ENCODE measurements at regions not wholly inside any gene's neighbourhood (a gene's known extent, or its start where the extent isn't known, plus 50 kb on each side); places are given as distances from the start of the nearest gene placed in this dataset.
A peak's percentile ranks its signal among the peaks of the same experiment; 100 is the strongest.

DNA sequence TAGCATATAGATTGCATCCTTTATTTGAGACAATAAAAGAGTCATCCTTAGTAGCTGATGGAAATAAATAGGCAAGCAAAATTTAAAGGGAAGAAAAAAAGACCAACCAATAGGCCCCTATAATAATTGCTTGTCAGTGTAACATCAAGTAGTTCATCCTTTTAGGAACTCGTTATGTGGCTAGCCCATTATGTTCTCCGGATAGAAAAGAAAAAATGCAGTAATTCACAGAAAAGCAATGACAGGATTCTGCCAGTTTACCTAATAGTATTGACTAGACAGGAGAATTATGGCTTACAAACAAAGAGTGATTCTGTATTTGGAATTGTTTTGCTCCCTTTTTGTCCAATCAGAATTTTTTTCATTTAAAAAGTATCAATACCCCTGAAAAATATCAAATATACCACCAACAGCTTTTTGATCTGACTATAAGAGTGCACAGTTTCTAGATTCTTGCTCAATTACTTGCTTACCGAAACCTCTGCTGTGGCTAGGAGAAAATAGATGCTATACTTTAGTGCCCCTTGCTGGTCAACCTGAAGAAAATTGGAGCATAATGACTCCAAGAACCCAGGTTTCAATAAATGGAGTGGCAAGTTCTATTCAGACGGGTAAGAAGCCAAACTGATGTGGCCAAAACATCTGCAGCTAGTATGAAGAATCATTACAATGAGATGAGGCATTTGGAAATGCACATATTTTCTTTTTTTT, 91.5 kb upstream of the SASH1 start:
- intact Hi-C loops (cut with micrococcal nuclease) = loop anchor here (1.0 kb wide), 3 partner anchors 74 to 742 kb away; no protein-coding TSS in a partner anchor
- H3K9me3 ChIP-seq (ENCODE audit: control insufficient read depth, insufficient read depth, low read length) = no peaks in the 10 kb centered on the region
- no TSS peak for BruUV-seq (replicated peaks)
- H3K23ac ChIP-seq (ENCODE audit: low read depth, low read length) = no peak overlapping the region
- no peak overlapping the region for H2BK15ac ChIP-seq (ENCODE audit: low read depth, low read length)
- no peak overlapping the region for H2BK5ac ChIP-seq (ENCODE audit: low read depth, low read length, poor library complexity, severe bottlenecking)
- DNase-seq (peak; percentile 80), ATAC-seq (ENCODE audit: low read depth) (peak; percentile 86)
- dilution Hi-C loops (cut with HindIII; ENCODE audit: low sequenced_read_pairs, unreplicated experiment) = no loop called here
- H3K4me3 ChIP-seq (ENCODE audit: insufficient read depth, low read depth, low read length) = no peak overlapping the region
- no peak overlapping the region for H3K18ac ChIP-seq (ENCODE audit: low read depth, low read length)
- no CpG with 5 or more reads among the region's 4 CpGs for WGBS, 2 experiments (ENCODE audit: extremely low coverage in 2 of 2, insufficient read length in 1 of 2)
- H3K56ac ChIP-seq (ENCODE audit: extremely low read depth, insufficient read depth, low read length) = no peak overlapping the region
- no peak overlapping the region for H3K4me2 ChIP-seq (ENCODE audit: low read depth, low read length)
- H2BK120ac ChIP-seq (ENCODE audit: low read depth, low read length) = no peak overlapping the region
- no peak overlapping the region for H2AK9ac ChIP-seq (replicated peaks; ENCODE audit: low read depth, low read length, poor library complexity)
- H4K8ac ChIP-seq (ENCODE audit: low read depth in 2 of 2, low read length in 2 of 2) = no peak overlapping the region
- in situ Hi-C loops (cut with MboI; ENCODE audit: low sequenced_read_pairs) = no loop called here
- H4K5ac ChIP-seq (ENCODE audit: low read depth, low read length) = no peak overlapping the region
- no peak overlapping the region for H3K14ac ChIP-seq (replicated peaks; ENCODE audit: low read depth, low read length)
- no peaks in the 10 kb centered on the region for H3K79me1 ChIP-seq (ENCODE audit: low read depth in 1 of 2, low read length in 2 of 2)
- no peak overlapping the region for H4K91ac ChIP-seq (ENCODE audit: insufficient read depth, low read depth, low read length)
- no peak overlapping the region for H2BK20ac ChIP-seq (ENCODE audit: low read depth, low read length)
- no peaks in the 10 kb centered on the region for H4K20me1 ChIP-seq (ENCODE audit: insufficient read depth, low read length)
- H3K9ac ChIP-seq (ENCODE audit: low read depth, low read length) = no peak overlapping the region
- H3K9me1 ChIP-seq (ENCODE audit: insufficient read depth, low read length) = no peaks in the 10 kb centered on the region
- CTCF ChIA-PET = interaction anchor here (0.5 to 1.9 kb wide), 8 partner anchors 9 to 986 kb away, joined by 3 to 12 read pairs (median 4); no protein-coding TSS in a partner anchor
- POLR2A ChIA-PET (ENCODE audit: unreplicated experiment) = no interaction called here
- no peaks in the 10 kb centered on the region for H3K27me3 ChIP-seq (ENCODE audit: control insufficient read depth, insufficient read depth, low read length)
- H3K36me3 ChIP-seq (ENCODE audit: control insufficient read depth, insufficient read depth, low read length) = no peaks in the 10 kb centered on the region
- TF ChIP-seq SMC3 (IDR thresholded peaks at IDR 0.05; ENCODE audit: low read depth, low read length) (peak; percentile 74), NFE2L2 (IDR thresholded peaks at IDR 0.05; ENCODE audit: low read depth, low read length) (no peak), RFX5 (IDR thresholded peaks at IDR 0.05; ENCODE audit: low read depth, low read length) (no peak), POLR2A (IDR thresholded peaks at IDR 0.05; ENCODE audit: low read depth, low read length) (no peak), FOS (IDR thresholded peaks at IDR 0.05; ENCODE audit: low read depth, low read length) (no peak), CEBPB (IDR thresholded peaks at IDR 0.05; ENCODE audit: low read depth, low read length) (peak; percentile 77), BHLHE40 (IDR thresholded peaks at IDR 0.05; ENCODE audit: low read depth, low read length) (no peak), RCOR1 (IDR thresholded peaks at IDR 0.05; ENCODE audit: insufficient replicate concordance, low read length) (no peak), CHD1 (IDR thresholded peaks at IDR 0.05; ENCODE audit: low read depth, low read length) (no peak), RAD21 (IDR thresholded peaks at IDR 0.05; ENCODE audit: low read length) (peak; percentile 82), MAFK (IDR thresholded peaks at IDR 0.05; ENCODE audit: low read depth, low read length) (no peak)
- TF ChIP-seq, protein P1, sequence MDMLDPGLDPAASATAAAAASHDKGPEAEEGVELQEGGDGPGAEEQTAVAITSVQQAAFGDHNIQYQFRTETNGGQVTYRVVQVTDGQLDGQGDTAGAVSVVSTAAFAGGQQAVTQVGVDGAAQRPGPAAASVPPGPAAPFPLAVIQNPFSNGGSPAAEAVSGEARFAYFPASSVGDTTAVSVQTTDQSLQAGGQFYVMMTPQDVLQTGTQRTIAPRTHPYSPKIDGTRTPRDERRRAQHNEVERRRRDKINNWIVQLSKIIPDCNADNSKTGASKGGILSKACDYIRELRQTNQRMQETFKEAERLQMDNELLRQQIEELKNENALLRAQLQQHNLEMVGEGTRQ (IDR thresholded peaks at IDR 0.05; ENCODE audit: low read depth, low read length) = no peak
- TF ChIP-seq, protein P2, sequence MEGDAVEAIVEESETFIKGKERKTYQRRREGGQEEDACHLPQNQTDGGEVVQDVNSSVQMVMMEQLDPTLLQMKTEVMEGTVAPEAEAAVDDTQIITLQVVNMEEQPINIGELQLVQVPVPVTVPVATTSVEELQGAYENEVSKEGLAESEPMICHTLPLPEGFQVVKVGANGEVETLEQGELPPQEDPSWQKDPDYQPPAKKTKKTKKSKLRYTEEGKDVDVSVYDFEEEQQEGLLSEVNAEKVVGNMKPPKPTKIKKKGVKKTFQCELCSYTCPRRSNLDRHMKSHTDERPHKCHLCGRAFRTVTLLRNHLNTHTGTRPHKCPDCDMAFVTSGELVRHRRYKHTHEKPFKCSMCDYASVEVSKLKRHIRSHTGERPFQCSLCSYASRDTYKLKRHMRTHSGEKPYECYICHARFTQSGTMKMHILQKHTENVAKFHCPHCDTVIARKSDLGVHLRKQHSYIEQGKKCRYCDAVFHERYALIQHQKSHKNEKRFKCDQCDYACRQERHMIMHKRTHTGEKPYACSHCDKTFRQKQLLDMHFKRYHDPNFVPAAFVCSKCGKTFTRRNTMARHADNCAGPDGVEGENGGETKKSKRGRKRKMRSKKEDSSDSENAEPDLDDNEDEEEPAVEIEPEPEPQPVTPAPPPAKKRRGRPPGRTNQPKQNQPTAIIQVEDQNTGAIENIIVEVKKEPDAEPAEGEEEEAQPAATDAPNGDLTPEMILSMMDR (conservative IDR thresholded peaks at IDR 0.05; ENCODE audit: low read depth, low read length) = peak; percentile 62
- H2AFZ ChIP-seq (replicated peaks; ENCODE audit: low read length, poor library complexity) = no peak overlapping the region
- no peak overlapping the region for H2AK5ac ChIP-seq (ENCODE audit: low read depth, low read length)
- no peak overlapping the region for H3K4ac ChIP-seq (ENCODE audit: low read depth, low read length)
- H3K27ac ChIP-seq (ENCODE audit: insufficient read depth, low read length) = no peak overlapping the region
- H3K4me1 ChIP-seq (ENCODE audit: control insufficient read depth, insufficient read depth, low read length) = peaks cover 2% of the 10 kb centered on the region; the same call in 1 of the 2 replicates

Measured in IMR-90 (cell line).